ENCODE measurements at regions not wholly inside any gene's neighbourhood (a gene's known extent, or its start where the extent isn't known, plus 50 kb on each side); places are given as distances from the start of the nearest gene placed in this dataset.
"Not testable (repeated sequence)": the region's sequence is repeated elsewhere in the genome, so short reads cannot be mapped to it uniquely, and the experiment has no call there.

- no peak for DNase-seq
Observed at GRCh38 chr1:38497921-38498656, 361.5 kb downstream of the RRAGC start.

- not testable (repeated sequence) for DNase-seq
Observed at GRCh38 chr1:38493306-38493705, 366.3 kb downstream of the RRAGC start.

- peak; percentile 25 for DNase-seq
Observed at GRCh38 chr1:38489844-38490270, 369.7 kb downstream of the RRAGC start.

- no peak for DNase-seq
Observed at GRCh38 chr1:38488162-38488898, 371.2 kb downstream of the RRAGC start.

GRCh38 chr1:38487396-38487795 lies 372.2 kb downstream of the RRAGC start:
- no peak for DNase-seq

GRCh38 chr1:38486085-38486484 lies 373.5 kb downstream of the RRAGC start:
- DNase-seq, result no peak

- DNase-seq, result no peak
Observed at GRCh38 chr1:38481871-38482826, 377.4 kb downstream of the RRAGC start.

- DNase-seq, result not testable (repeated sequence)
Observed at GRCh38 chr1:38479662-38480061, 379.9 kb downstream of the RRAGC start.

GRCh38 chr1:38477811-38478210 lies 381.8 kb downstream of the RRAGC start:
- no peak for DNase-seq

- DNase-seq, result no peak
Observed at GRCh38 chr1:38476850-38477178, 382.8 kb downstream of the RRAGC start.

GRCh38 chr1:38476111-38476849 lies 383.3 kb downstream of the RRAGC start:
- DNase-seq, result no peak

GRCh38 chr1:38475624-38476005 lies 384.0 kb downstream of the RRAGC start:
- no peak for DNase-seq

- DNase-seq, result peak; percentile 48
Observed at GRCh38 chr1:38474738-38475623, 384.6 kb downstream of the RRAGC start.

GRCh38 chr1:38466487-38466886 lies 393.1 kb downstream of the RRAGC start:
- no peak for DNase-seq

GRCh38 chr1:38465460-38465859 lies 394.1 kb downstream of the RRAGC start:
- no peak for DNase-seq

- DNase-seq, result no peak
Observed at GRCh38 chr1:38464071-38464661, 395.4 kb downstream of the RRAGC start.

- no peak for DNase-seq
Observed at GRCh38 chr1:38463074-38463473, 396.5 kb downstream of the RRAGC start.

- DNase-seq, result no peak
Observed at GRCh38 chr1:38456531-38456876, 403.1 kb downstream of the RRAGC start.

- DNase-seq, result no peak
Observed at GRCh38 chr1:38455829-38456530, 403.6 kb downstream of the RRAGC start.

- DNase-seq, result no peak
Observed at GRCh38 chr1:38454749-38455441, 404.7 kb downstream of the RRAGC start.

All from CD4-positive, alpha-beta T cell treated with Interferon gamma for 1 hour (primary cell).